ENCODE measurements at regions not wholly inside any gene's neighbourhood (a gene's known extent, or its start where the extent isn't known, plus 50 kb on each side); places are given as distances from the start of the nearest gene placed in this dataset.
A peak's percentile ranks its signal among the peaks of the same experiment; 100 is the strongest.

GRCh38 chr9:36728651-36729520, 156.2 kb downstream of the MELK start:
- peak; percentile 83 for DNase-seq

GRCh38 chr9:36729906-36730305, 157.2 kb downstream of the MELK start:
- no peak for DNase-seq

GRCh38 chr9:36730414-36730813, 157.7 kb downstream of the MELK start:
- DNase-seq, result no peak

DNA sequence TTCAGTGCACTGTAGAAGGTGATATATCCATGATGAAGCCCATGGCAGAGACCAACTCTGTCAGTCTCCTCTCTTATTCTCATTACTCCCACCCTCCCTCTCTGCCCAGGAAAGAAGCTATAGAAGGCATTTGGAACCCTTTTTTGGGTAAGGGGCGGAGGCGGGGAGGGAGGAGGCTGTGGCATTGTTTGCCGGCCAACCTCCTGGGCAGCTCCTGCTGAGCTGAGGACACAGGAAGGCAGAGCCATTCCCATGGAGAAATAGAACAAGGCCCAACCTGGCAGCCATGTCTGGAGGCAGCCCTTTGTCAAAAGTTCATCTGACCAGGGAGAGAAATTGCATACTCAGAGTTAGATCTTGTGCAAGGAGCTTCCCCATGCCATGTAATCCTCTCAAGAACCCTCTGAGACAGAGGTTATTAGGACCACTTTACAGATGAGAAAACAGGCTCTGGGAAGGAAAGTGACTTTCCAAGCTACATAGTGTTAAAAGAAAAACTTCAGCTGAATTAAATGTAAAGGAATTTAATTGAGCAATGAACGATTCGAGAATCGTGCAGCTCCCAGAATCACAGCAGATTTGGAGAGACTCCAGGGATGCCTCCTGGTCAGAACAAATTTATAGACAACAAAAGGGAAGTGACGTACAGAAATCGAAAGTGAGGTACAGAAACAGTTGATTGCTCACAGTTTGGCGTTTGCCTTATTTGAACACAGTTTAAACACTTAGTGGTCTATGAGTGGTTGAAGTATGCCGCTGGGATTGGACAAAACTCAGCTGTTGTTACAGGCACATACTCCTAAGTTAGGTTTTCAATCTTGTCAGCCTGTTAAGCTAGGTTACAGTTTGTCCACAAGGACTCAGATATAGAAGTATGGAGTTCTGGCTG, 158.6 kb downstream of the MELK start:
- DNase-seq, result no peak

DNA sequence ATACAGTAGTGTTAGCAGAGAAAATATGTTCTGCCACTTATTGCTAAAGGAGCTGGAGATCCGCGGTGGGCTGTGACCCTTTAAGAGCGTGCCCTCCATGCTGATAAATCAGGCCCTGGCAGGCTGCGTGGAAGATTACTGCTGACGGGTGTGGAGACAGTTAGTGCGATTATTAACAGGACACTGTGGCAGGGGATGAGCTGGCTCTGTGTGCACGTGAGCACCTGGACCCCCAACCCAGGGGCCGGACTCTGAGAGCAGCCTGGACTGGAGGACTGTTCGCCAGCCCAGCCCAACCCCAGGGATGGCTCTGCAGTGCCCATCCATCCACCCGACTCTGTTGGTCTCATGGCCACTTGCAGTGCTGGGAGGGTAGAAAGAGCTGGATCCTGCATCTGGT, 162.0 kb downstream of the MELK start:
- no peak for DNase-seq

- no peak for DNase-seq
Observed at GRCh38 chr9:36736648-36737047, 164.0 kb downstream of the MELK start.

DNA sequence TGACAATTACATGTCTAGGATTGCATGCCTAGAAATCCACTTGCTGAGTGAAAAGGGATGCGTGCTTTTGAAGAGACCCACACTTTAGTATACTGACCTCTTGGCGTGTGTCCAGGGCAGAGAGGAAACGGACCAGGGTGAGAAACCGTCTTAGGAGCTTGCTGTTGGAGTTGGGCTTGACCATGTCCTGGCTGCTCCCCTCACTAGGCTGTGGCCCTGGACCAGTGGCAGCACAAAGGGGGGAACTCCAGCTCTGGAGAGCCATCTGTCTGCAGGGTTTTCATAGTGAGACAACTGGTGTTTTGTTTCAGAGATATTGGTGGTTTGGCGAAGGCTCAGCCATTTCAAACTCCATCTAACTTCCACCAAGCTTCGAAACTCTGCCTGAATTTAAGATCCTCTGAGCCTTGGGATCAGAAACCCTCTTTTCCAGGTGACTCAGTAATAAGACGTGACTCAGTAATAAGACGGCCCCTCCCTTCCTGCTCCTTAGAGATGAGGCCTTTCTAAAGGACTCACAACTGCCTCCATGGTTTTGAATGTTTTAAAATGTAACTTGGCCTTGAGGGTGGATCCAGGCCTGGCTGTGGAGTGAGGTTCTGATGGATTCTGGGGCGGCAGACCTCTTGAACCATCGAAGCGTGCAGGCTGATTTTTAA, 165.8 kb downstream of the MELK start:
- no peak for DNase-seq

DNA sequence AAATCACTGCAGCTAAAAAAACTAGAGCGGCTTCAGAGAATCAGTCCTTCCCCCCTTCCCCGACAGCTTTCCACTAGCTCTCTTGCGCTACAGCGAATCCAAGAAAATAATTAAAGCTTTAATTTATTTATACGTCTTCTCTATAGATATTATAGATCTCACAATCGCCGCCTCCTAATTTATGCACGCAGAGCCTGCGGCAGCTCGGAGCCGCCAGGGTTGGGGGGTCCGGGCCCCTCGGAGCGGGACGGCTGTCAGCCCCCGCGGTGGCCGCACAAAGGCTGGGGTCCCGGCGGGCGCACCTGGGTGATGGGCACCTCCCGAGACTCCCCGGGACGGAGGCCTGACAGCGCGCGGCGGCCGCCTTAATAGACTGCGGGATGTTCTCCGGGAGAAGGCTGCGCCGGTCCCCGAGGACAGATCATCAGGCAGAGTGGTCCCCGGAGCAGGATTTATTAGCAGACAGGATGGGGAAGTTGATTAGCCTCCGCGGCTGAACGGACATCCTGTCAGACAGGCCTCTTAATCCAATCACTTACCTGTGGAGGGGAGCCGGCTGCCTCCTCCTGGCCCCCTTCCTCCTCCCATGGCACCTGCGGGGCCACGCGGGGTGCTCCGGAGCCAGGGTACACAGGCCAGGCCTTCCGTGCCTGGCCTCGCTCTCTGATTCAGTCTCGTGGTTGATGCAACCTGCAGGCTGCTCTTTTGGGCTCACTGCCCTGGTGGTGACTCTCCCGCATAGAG, 166.8 kb downstream of the MELK start:
- peak; percentile 52 for DNase-seq

DNA sequence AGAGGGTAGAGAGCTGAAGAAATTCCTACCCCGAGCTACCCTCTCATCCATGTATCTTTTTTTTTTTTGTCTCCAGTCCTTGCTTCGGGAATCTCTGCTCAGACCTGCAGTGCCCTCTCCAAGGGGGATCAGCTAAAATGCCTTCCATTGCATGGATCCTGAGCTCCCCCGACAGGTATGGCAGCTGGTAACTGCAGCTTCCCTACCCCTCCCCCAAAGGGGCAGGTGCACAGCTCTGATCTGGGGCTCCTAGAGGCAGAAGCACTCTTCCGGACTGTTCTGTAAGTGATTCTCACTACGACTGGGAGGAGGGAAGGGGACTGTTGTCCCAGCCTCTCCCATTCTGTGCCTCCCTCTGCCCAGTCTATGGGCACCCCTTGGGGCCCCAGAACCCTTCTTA, 169.6 kb downstream of the MELK start:
- DNase-seq, result no peak

- no peak for DNase-seq
Observed at GRCh38 chr9:36744678-36745077, 172.0 kb downstream of the MELK start.

DNA sequence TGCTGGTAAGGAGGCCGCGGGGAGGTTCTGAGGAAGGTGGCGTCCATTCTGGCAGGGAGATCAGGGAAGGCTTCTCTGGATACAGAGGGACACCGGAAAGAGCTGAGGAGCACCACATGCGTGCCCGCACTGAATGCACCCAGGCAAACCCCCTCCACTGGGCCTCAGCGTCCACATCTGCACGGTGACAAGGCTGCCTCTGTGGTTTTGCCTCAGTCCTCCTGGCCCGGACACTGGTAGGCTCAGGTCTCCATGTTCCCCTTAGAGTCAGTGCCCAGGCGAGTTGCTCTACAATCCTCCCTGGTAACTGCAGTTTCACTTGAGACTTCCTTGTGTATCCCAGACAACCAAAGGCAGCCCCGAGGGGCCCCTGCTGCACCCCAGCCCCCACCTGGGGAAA, 173.3 kb downstream of the MELK start:
- no peak for DNase-seq

- no peak for DNase-seq
Observed at GRCh38 chr9:36746415-36746814, 173.7 kb downstream of the MELK start.

DNA sequence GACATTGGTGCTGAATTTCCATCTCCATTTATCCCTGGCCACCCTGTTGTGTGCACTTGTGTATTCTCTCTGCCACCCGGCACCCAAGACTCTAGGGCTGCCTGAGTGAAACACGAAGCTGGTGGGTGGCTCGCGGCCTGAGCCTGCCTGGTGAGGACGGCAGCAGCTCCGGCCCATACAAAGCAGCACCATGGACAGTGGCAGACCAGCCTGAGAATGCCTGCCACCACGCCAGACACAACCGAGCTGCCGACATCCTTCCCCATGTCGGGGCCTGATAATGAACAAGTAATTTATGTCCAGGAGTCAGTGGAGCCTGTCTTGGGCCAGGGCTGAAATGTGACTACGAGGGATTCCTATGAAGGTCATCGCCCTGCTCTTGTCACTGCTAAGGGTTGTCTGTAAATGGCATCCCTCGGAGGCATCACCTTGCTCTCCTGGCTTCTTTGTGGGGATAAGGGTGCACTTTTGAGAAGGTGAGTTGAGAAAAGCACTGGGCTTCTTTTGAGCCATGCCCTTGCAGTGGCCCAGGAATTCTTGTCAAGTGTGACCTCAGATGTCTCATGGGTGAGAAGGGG, 175.7 kb downstream of the MELK start:
- DNase-seq, result no peak

GRCh38 chr9:36749461-36749860, 176.8 kb downstream of the MELK start:
- DNase-seq, result no peak

GRCh38 chr9:36750630-36751029, 177.9 kb downstream of the MELK start:
- DNase-seq, result no peak

DNA sequence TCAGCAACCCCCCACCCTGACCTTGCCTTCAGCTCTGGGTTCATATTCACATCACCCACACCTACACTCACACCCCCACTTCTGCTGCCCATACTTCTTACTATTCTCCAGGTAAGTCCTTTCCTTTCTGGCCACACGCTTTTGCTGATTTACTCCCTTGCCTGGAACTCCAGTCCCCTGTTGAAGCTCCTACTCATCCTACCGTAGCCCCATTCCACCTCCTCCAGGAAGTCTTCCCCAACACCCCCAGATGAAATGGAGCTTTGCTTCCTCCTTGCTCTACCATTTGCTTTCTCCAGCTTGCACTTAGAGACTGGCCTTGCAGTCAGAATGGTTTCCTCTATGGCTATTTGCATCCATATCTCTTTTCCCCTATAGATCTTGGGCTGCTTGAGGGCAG, 182.3 kb downstream of the MELK start:
- no peak for DNase-seq

- peak; percentile 6 for DNase-seq
Observed at GRCh38 chr9:36759141-36759540, 186.4 kb downstream of the MELK start.

DNA sequence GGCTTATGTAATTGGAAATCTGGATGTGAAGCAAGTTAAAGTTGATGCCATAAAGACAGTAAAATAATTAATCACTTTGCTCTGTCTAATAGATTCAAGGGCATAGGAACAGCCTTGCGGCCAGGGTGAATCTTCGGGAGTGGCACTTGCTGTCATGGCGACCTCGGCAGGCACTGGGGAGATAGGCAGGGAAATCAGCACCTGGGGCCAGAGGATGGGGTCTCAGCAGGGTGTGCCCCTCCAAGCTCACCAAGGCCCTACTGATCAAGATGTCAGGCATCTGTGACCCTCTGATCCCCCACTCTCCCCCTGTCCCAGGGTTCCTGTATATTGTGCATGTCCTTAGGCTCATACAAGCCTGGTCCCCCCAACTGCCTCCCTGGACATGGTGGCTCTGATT, 187.3 kb downstream of the MELK start:
- no peak for DNase-seq

- DNase-seq, result no peak
Observed at GRCh38 chr9:36760667-36761420, 188.1 kb downstream of the MELK start.

DNA sequence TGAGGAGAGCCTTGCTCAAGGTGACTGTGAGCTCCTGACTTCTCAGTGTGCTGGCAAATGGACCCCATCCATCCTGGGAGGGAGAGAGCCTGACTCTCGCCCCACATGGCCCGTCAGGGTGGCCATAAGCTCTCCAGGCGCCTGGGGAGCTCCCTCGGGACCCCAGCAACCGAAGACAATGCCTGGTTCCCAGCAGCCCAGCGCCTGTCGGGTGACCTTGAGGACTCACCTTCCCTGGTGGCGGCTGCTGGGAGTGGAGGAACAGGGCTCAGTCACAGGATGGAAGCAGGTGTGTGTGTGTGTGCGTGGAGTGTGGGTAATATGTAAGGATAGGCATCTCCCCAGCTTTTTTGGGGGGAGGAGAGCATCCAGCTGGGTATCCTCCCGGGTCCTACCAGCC, 190.3 kb downstream of the MELK start:
- peak; percentile 23 for DNase-seq

- no peak for DNase-seq
Observed at GRCh38 chr9:36763778-36764177, 191.1 kb downstream of the MELK start.

Measured in NCI-H82 (cell line).